Glutamatergic neuron (in vitro differentiated cells): ENCODE measurements at regions not wholly inside any gene's neighbourhood (a gene's known extent, or its start where the extent isn't known, plus 50 kb on each side); places are given as distances from the start of the nearest gene placed in this dataset.

ENCODE experiments used
- DNase-seq: peaks from one replicate; pipeline ENCODE4 v3.0.0; 2022
- H3K27ac Mint-ChIP-seq: one replicate; pipeline ENCODE4 v1.8.0; 2020; ENCODE audit warnings: mild to moderate bottlenecking, mixed read lengths, inconsistent platforms; ENCODE audit not compliant: unreplicated experiment
- H3K27me3 Mint-ChIP-seq: one replicate; pipeline ENCODE4 v1.8.0; 2020; ENCODE audit warnings: mild to moderate bottlenecking, moderate library complexity, mixed read lengths, inconsistent platforms; ENCODE audit not compliant: unreplicated experiment
- H3K36me3 Mint-ChIP-seq: one replicate; pipeline ENCODE4 v1.8.0; 2020; ENCODE audit warnings: mild to moderate bottlenecking, mixed read lengths, inconsistent platforms; ENCODE audit not compliant: unreplicated experiment
- H3K4me1 Mint-ChIP-seq: one replicate; pipeline ENCODE4 v1.8.0; 2020; ENCODE audit warnings: mild to moderate bottlenecking, low read depth, mixed read lengths, inconsistent platforms; ENCODE audit not compliant: unreplicated experiment
- H3K4me3 Mint-ChIP-seq: one replicate; pipeline ENCODE4 v1.8.0; 2020; ENCODE audit warnings: mild to moderate bottlenecking, mixed read lengths, inconsistent platforms; ENCODE audit not compliant: unreplicated experiment
- H3K9me3 Mint-ChIP-seq: one replicate; pipeline ENCODE4 v1.8.0; 2020; ENCODE audit warnings: mild to moderate bottlenecking, moderate library complexity, mixed read lengths, inconsistent platforms; ENCODE audit not compliant: unreplicated experiment
- CTCF ChIP-seq: fragments of 200-600 bp; sonication (generic); IDR thresholded peaks from one replicate; pipeline ENCODE4 v1.5.0; 2021; ENCODE audit not compliant: partially characterized antibody, unreplicated experiment

- H3K27me3 Mint-ChIP-seq = no peaks in the 10 kb centered on the region
- no peak overlapping the region for H3K4me3 Mint-ChIP-seq
- TF ChIP-seq CTCF = no peak
- no peaks in the 10 kb centered on the region for H3K9me3 Mint-ChIP-seq
- H3K36me3 Mint-ChIP-seq = no peaks in the 10 kb centered on the region
- DNase-seq = no peak
- H3K4me1 Mint-ChIP-seq = peaks cover under 1% of the 10 kb centered on the region
- no peak overlapping the region for H3K27ac Mint-ChIP-seq
Measured at GRCh38 chr9:86649913-86650312, 295.7 kb upstream of the TUT7 start.

GRCh38 chr9:86648828-86649170, 294.6 kb upstream of the TUT7 start:
- no peak overlapping the region for H3K27ac Mint-ChIP-seq
- peaks cover 3% of the 10 kb centered on the region for H3K27me3 Mint-ChIP-seq
- TF ChIP-seq CTCF = no peak
- no peak overlapping the region for H3K4me3 Mint-ChIP-seq
- DNase-seq = no peak
- no peaks in the 10 kb centered on the region for H3K36me3 Mint-ChIP-seq
- no peaks in the 10 kb centered on the region for H3K9me3 Mint-ChIP-seq
- H3K4me1 Mint-ChIP-seq = peaks cover 2% of the 10 kb centered on the region

- H3K36me3 Mint-ChIP-seq = no peaks in the 10 kb centered on the region
- TF ChIP-seq CTCF = no peak
- H3K27me3 Mint-ChIP-seq = peaks cover 3% of the 10 kb centered on the region
- H3K4me1 Mint-ChIP-seq = peaks cover 2% of the 10 kb centered on the region
- H3K27ac Mint-ChIP-seq = no peak overlapping the region
- no peaks in the 10 kb centered on the region for H3K9me3 Mint-ChIP-seq
- no peak for DNase-seq
- no peak overlapping the region for H3K4me3 Mint-ChIP-seq
Measured at GRCh38 chr9:86648156-86648827, 294.1 kb upstream of the TUT7 start.

GRCh38 chr9:86645303-86645702, 291.1 kb upstream of the TUT7 start:
- DNase-seq = no peak
- Mint-ChIP-seq H3K4me3 (no peak overlapping the region), H3K27ac (no peak overlapping the region), H3K27me3 (peaks cover 3% of the 10 kb centered on the region), H3K36me3 (no peaks in the 10 kb centered on the region), H3K9me3 (peaks cover 2% of the 10 kb centered on the region), H3K4me1 (peaks cover 2% of the 10 kb centered on the region)
- no peak for TF ChIP-seq CTCF

GRCh38 chr9:86644675-86645034, 290.4 kb upstream of the TUT7 start:
- H3K9me3 Mint-ChIP-seq = peaks cover 2% of the 10 kb centered on the region
- H3K4me1 Mint-ChIP-seq = peaks cover 2% of the 10 kb centered on the region
- H3K27ac Mint-ChIP-seq = no peak overlapping the region
- no peak overlapping the region for H3K4me3 Mint-ChIP-seq
- peaks cover 3% of the 10 kb centered on the region for H3K27me3 Mint-ChIP-seq
- no peak for DNase-seq
- H3K36me3 Mint-ChIP-seq = no peaks in the 10 kb centered on the region
- no peak for TF ChIP-seq CTCF
